ENCODE measurements at regions not wholly inside any gene's neighbourhood (a gene's known extent, or its start where the extent isn't known, plus 50 kb on each side); places are given as distances from the start of the nearest gene placed in this dataset.

DNA sequence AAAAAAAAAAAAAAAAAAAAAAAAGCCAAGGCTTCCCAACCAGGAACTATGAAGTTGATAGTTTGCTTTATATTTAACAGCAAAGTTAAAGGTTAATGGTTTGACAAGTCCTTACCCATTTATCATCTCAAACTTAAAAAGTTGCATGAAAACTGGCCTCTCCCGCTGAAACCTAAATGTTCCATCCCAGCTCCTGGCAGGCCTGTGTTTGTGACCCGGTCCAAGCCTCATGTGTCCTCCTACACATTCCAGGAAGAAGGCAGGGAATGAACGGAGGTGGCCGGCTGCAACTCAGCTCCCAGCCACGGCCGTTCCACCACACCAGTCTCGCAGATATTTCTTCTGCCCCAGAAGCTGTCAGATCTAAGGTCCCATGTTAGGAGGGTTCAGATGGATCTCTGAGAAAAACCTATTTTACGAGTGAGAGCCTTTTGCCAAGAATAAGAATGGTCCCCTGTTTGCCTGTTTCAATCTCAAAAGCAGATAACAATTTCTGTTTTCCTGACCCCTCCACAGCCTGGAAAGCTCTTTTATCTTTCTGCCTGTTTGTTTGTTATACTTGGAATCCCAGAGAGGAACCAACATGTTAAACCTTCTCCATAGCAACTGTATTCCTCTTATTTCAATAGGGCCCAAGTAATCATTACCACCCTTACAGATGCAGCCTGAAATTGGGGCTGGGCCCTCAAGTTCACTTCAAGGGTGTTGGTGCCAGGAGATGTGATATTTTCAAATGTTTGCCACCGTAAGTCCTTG lies 56.5 kb downstream of the KCTD12 start:
- no peaks in the 10 kb centered on the region for H3K27me3 ChIP-seq (ENCODE audit: low read depth, low read length)

DNA sequence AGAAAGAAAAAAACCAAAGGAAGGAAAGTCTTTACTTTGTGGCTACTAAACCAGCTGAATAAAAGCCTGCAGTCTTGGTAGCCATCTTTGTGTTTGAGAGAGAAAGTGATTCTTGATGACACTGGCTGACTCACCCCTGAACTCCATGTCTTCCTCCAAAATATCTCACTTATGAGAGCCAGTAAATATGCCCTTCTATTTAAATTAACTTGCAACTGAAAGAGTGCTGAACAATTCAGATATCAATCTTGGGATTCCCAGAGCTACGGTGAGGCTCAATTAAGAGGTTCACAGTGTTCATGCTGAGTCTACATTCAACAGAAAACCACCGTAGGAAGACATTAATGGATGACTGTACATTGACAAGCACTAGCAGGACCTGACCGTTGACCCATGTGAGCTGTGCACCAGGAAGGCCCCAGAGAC lies 57.9 kb downstream of the KCTD12 start:
- Histone ChIP-seq H3K4me2 (ENCODE audit: low read length) (no peak overlapping the region; the same call in 1 of the 2 replicates), H3K9me3 (ENCODE audit: insufficient read depth, low read length) (no peaks in the 10 kb centered on the region), H3K27ac (ENCODE audit: low read length) (no peak overlapping the region), H2AFZ (ENCODE audit: low read depth, low read length) (no peak overlapping the region; the same call in 1 of the 2 replicates), H3K4me1 (ENCODE audit: low read length) (peaks cover 5% of the 10 kb centered on the region; the same call in 1 of the 2 replicates), H3K9ac (ENCODE audit: low read length) (no peak overlapping the region), H3K79me2 (ENCODE audit: low read length) (no peaks in the 10 kb centered on the region), H3K36me3 (replicated peaks; ENCODE audit: low read depth, low read length) (no peaks in the 10 kb centered on the region), H4K20me1 (ENCODE audit: insufficient read depth, low read length) (no peaks in the 10 kb centered on the region), H3K4me3 (ENCODE audit: low read length) (no peak overlapping the region), H3K27me3 (ENCODE audit: low read depth, low read length) (no peaks in the 10 kb centered on the region)
- no peak for TF ChIP-seq EZH2phosphoT487 (IDR thresholded peaks at IDR 0.05; ENCODE audit: low read depth)
- TF ChIP-seq, protein P1, sequence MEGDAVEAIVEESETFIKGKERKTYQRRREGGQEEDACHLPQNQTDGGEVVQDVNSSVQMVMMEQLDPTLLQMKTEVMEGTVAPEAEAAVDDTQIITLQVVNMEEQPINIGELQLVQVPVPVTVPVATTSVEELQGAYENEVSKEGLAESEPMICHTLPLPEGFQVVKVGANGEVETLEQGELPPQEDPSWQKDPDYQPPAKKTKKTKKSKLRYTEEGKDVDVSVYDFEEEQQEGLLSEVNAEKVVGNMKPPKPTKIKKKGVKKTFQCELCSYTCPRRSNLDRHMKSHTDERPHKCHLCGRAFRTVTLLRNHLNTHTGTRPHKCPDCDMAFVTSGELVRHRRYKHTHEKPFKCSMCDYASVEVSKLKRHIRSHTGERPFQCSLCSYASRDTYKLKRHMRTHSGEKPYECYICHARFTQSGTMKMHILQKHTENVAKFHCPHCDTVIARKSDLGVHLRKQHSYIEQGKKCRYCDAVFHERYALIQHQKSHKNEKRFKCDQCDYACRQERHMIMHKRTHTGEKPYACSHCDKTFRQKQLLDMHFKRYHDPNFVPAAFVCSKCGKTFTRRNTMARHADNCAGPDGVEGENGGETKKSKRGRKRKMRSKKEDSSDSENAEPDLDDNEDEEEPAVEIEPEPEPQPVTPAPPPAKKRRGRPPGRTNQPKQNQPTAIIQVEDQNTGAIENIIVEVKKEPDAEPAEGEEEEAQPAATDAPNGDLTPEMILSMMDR (IDR thresholded peaks at IDR 0.05; ENCODE audit: low read depth, low read length), result no peak

More for the DNA sequence above, 56.5 kb downstream of the KCTD12 start:
- TF ChIP-seq EZH2phosphoT487 (IDR thresholded peaks at IDR 0.05; ENCODE audit: low read depth), result no peak
- TF ChIP-seq, protein P1 (IDR thresholded peaks at IDR 0.05; ENCODE audit: low read depth, low read length), result no peak
- Histone ChIP-seq H3K4me3 (ENCODE audit: low read length) (no peak overlapping the region), H3K79me2 (ENCODE audit: low read length) (no peaks in the 10 kb centered on the region), H4K20me1 (ENCODE audit: insufficient read depth, low read length) (no peaks in the 10 kb centered on the region), H3K9me3 (ENCODE audit: insufficient read depth, low read length) (no peaks in the 10 kb centered on the region), H3K4me1 (ENCODE audit: low read length) (peaks cover 5% of the 10 kb centered on the region; the same call in 1 of the 2 replicates), H3K36me3 (replicated peaks; ENCODE audit: low read depth, low read length) (no peaks in the 10 kb centered on the region), H2AFZ (ENCODE audit: low read depth, low read length) (no peak overlapping the region), H3K9ac (ENCODE audit: low read length) (no peak overlapping the region), H3K4me2 (ENCODE audit: low read length) (no peak overlapping the region), H3K27ac (ENCODE audit: low read length) (no peak overlapping the region)

DNA sequence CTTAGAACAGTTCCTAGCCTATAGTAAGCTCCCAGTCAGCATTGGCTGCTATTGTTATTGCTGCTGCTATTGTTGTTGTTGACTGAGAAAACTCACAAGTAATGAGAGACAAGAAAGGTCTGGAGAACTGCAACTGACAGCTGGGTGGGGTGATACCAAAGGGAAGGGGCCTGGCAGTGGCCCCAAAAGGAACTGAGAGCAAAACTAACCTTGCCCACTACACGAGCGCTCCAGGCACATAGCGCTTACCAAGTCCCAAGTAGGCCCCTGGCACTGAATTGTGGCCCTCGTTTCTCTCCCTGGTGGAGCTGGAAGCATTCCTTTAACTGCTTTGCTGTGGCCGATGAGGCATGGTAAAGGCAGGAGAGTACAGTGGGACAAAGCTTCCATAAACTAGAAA lies 59.7 kb downstream of the KCTD12 start:
- no peaks in the 10 kb centered on the region for H3K79me2 ChIP-seq (ENCODE audit: low read length)
- H4K20me1 ChIP-seq (ENCODE audit: insufficient read depth, low read length), result no peaks in the 10 kb centered on the region
- H3K27me3 ChIP-seq (ENCODE audit: low read depth, low read length), result no peaks in the 10 kb centered on the region
- TF ChIP-seq, protein P1 (IDR thresholded peaks at IDR 0.05; ENCODE audit: low read depth, low read length), result no peak
- TF ChIP-seq EZH2phosphoT487 (IDR thresholded peaks at IDR 0.05; ENCODE audit: low read depth), result no peak
- no peaks in the 10 kb centered on the region for H3K36me3 ChIP-seq (replicated peaks; ENCODE audit: low read depth, low read length)
- no peak overlapping the region for H3K27ac ChIP-seq (ENCODE audit: low read length)
- no peaks in the 10 kb centered on the region for H3K9me3 ChIP-seq (ENCODE audit: insufficient read depth, low read length)
- H3K9ac ChIP-seq (ENCODE audit: low read length), result no peak overlapping the region
- H3K4me2 ChIP-seq (ENCODE audit: low read length), result no peak overlapping the region
- peaks cover 5% of the 10 kb centered on the region; the same call in 1 of the 2 replicates for H3K4me1 ChIP-seq (ENCODE audit: low read length)
- H3K4me3 ChIP-seq (ENCODE audit: low read length), result no peak overlapping the region
- no peak overlapping the region for H2AFZ ChIP-seq (ENCODE audit: low read depth, low read length)

DNA sequence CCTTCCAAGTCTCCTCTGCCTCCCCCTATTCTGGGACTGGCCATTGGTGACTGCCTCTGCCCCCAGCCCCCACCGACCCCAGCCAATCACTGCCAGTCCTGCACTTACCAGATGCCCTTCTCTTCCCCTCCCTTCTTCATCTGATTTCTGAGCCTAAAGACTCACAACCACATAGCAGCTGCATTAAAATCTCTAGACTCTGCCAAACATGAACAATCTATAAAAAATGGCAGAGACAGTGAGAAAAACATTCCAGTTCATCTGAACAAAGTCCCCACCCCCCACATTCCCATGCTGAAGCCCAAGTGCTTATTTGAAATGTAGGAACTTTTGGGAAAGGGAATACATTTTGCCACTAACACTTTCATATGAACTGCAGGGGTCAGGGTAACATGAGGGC lies 60.8 kb downstream of the KCTD12 start:
- H3K4me3 ChIP-seq (ENCODE audit: low read length), result no peak overlapping the region
- no peaks in the 10 kb centered on the region for H3K36me3 ChIP-seq (replicated peaks; ENCODE audit: low read depth, low read length)
- no peak overlapping the region for H3K27ac ChIP-seq (ENCODE audit: low read length)
- no peak for TF ChIP-seq EZH2phosphoT487 (IDR thresholded peaks at IDR 0.05; ENCODE audit: low read depth)
- TF ChIP-seq, protein P1 (IDR thresholded peaks at IDR 0.05; ENCODE audit: low read depth, low read length), result no peak
- no peaks in the 10 kb centered on the region for H3K9me3 ChIP-seq (ENCODE audit: insufficient read depth, low read length)
- H3K79me2 ChIP-seq (ENCODE audit: low read length), result no peaks in the 10 kb centered on the region
- H2AFZ ChIP-seq (ENCODE audit: low read depth, low read length), result no peak overlapping the region
- H3K27me3 ChIP-seq (ENCODE audit: low read depth, low read length), result no peaks in the 10 kb centered on the region
- H3K4me2 ChIP-seq (ENCODE audit: low read length), result no peak overlapping the region
- H3K9ac ChIP-seq (ENCODE audit: low read length), result no peak overlapping the region
- peaks cover 5% of the 10 kb centered on the region; the same call in 1 of the 2 replicates for H3K4me1 ChIP-seq (ENCODE audit: low read length)
- no peaks in the 10 kb centered on the region for H4K20me1 ChIP-seq (ENCODE audit: insufficient read depth, low read length)
